Activated CD8-positive, alpha-beta memory T cell treated with anti-CD3 and anti-CD28 coated beads, Interleukin-2, amount 50 U/mL, for 1 hour (primary cell): ENCODE measurements at regions not wholly inside any gene's neighbourhood (a gene's known extent, or its start where the extent isn't known, plus 50 kb on each side); places are given as distances from the start of the nearest gene placed in this dataset.

Experiments used
- DNase-seq: peaks from one replicate; pipeline ENCODE4 v3.0.0-alpha.2; 2020; ENCODE audit errors: extremely low read depth

DNA sequence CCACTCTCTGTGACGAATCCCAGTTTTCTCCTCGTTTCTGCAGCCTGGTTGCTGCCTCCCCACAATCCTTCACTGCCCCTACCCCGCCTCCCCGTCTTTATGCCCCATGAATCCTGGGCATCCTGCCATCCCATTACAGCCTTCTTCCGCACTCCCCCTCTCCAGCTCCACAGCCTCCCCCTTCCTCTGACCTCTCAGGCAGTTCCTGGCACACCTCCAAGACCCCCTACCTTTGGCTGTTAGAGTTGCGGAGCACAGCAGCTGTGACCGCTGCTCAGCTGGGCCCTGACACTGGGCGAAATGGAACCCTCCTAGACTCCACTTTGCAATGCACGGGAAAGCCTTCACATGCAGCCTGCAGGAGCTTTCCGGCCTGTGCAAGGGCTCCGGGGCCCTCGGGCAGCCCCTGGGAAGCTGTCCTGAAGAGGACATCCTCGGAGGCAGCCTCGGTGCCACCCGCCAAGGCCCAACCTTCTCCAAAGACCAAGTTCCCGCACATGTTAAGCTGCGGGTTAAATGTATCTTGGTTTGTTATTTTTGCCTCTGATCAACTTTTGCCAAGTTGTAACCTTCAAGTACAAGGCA, 400.7 kb upstream of the MKI67 start:
- no peak for DNase-seq

GRCh38 chr10:128527711-128528110, 401.5 kb upstream of the MKI67 start:
- DNase-seq = no peak

- DNase-seq = no peak
Measured at GRCh38 chr10:128528167-128528566, 401.9 kb upstream of the MKI67 start.

- no peak for DNase-seq
Measured at GRCh38 chr10:128528781-128529180, 402.6 kb upstream of the MKI67 start.

GRCh38 chr10:128529225-128529624, 403.0 kb upstream of the MKI67 start:
- DNase-seq = no peak

DNA sequence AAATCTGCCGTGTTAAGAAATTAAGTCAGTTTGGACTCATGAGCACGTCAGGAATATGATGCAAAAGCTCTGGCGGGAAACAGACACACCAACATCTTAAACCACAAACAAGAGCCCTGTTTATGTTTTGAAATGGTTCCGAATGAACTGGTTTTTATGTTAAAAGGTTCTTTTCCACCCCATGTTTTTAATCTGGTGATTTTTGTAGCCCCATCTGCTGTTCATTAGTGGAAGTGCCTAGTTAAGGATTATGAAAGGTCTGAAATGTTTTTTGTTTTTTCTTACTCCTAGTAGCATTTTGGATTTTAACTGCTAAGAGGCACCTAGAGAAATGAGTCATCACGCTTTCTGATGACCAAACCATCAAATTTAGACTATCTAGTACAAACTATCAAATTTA, 404.1 kb upstream of the MKI67 start:
- no peak for DNase-seq

- DNase-seq = no peak
Measured at GRCh38 chr10:128530946-128531345, 404.7 kb upstream of the MKI67 start.

DNA sequence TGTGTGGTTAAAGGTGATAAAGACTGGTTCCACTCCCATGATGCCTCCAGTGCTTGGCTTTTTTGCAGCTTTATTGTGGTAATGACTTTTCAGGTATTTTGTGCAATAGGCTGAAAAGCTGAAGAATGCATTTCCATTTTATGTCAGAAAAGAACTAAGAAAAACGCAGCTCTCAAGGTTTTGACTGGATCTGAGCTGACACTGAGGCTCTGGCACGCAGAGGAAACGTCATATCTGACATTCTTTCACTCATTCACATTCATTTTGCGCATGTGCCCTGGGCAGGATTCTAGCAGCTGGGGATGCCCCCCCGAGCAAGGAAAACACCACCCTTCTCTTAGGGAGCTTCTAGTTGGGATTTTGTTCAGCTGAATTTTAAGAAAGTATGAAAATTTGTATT, 408.5 kb upstream of the MKI67 start:
- no peak for DNase-seq

GRCh38 chr10:128536259-128536658, 410.0 kb upstream of the MKI67 start:
- DNase-seq = no peak

DNA sequence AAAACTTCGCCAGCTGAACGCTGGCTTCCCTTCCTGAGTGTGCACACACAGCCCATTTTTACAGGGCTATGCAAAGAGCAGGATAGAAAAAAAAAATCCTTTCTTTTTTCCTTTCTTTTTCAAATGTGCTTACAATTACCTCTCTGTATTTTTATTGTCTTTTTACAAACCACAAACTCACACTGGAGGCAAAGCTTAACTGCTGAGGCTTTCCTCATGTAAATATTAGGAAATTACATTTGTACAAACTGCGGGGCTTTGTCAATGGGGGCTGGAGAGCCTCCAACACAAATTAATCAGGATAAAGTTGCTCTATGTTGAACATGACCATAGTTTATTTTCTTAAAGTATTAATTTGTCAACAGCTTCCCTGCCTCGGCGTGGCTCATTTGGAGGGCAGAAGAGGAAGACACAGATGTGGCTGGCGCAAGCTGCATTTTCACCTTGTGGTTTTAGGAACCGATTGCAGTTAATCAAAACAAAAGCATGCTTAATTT, 411.7 kb upstream of the MKI67 start:
- no peak for DNase-seq

DNA sequence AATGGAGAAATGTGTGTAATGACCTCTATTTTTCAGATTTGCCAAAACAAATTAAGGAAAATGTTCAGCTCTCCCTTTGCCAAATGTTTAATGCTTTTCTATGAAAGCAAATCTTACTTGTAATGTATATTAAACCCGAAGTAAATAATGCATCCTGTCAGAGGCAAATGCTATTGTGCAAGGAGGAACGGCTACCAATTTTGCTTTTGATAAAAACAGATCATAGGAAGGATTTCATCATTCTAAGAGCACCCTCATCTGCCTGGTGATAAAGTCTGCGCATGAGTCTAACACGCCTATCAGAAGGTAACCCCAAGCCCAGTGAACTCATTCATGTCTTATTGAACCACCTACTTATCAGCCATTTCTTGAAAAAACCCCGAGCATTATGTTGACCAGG, 412.4 kb upstream of the MKI67 start:
- DNase-seq = no peak

- no peak for DNase-seq
Measured at GRCh38 chr10:128539510-128540127, 413.4 kb upstream of the MKI67 start.

- DNase-seq = no peak
Measured at GRCh38 chr10:128540128-128540762, 414.0 kb upstream of the MKI67 start.

DNA sequence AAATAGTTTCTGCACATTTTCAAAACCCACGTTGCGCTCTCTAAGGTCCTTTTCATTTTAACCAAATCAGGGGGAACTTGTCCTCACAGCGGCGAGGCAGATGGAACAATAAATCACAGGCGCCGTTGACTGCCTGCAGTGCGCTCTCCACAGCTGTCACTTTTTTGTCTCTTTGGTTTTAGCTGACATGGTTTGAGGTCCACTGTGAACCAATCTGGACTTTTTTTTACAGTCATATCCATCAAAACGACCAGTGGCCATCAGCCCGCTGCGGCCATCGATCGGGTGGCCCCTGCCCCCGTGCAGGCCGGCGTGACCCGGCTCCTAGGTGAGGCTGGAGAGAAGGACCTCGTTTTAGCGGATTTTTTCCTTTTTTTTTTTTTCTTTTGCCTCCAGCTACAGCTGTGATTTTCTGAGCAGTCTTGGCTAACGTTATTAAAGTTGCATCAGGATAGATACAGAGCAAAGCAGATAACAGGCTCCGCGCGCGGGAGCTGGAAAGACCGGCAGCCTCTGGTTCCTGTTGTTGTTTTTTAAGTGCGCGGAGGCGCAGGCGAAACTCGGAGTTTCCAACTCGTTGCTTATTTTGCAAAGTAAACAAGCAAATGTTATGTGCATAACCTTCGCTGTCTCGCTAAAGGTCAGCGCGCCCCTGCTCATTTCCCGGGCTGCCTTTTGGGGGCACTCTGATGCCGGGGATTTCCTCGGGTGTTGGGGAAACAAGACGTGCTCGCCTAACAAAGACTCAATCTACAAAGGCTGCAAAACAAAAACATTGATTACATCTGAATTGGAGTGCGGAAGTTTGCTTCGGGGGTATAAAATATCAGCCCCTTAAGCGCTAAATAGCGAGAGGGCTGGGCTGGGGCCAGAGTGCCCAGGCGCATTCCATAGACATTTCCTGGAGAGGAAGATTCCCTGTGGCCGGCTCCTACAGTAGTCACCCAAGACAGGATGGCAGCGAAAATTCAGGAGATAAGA, 414.8 kb upstream of the MKI67 start:
- no peak for DNase-seq

DNA sequence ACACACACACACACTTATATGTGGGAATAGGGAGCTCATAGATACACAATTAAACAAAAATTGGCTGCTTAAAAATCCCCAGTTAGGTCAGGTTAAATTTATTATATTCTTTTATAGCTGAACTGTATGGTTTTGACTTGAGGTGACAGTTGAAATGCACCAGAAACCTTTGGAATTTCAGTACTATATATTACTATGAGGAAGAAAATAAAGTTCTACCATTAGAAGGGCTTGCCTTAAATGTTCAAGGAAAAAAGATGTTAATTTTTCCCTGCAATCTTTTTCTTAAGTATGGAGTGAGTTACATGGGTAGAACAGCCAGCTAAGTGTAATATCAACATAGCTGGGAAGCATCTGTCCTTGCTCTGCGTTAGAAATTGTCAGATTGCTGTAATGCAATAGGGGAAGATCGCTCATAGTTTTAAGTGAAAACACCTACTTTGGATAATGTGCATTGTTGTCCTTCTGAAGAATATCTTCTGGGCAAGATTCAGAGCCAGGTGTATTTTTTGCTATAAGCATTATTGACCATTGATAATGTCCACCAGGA, 415.8 kb upstream of the MKI67 start:
- DNase-seq = no peak

GRCh38 chr10:128542659-128543058, 416.4 kb upstream of the MKI67 start:
- DNase-seq = no peak

DNA sequence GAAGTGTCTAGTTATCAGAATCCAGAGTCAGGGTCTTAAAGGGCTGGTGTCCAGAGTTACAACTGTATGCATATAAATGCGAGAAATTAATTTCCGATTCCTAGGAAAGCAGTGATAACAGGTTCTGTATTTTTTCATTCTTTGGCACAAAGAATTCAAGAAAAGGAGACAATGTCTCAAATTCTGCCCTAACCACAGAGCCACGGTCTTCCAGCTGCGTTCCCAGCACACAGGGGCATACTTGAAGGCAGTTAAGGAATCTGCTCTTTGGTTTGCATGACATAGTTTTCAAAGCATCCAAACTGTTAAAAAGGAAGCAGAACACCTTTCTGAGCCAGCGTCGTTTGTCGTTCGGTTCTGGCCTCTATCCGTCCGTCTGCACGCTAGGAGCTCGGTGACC, 416.9 kb upstream of the MKI67 start:
- no peak for DNase-seq

- no peak for DNase-seq
Measured at GRCh38 chr10:128545216-128545615, 419.0 kb upstream of the MKI67 start.

DNA sequence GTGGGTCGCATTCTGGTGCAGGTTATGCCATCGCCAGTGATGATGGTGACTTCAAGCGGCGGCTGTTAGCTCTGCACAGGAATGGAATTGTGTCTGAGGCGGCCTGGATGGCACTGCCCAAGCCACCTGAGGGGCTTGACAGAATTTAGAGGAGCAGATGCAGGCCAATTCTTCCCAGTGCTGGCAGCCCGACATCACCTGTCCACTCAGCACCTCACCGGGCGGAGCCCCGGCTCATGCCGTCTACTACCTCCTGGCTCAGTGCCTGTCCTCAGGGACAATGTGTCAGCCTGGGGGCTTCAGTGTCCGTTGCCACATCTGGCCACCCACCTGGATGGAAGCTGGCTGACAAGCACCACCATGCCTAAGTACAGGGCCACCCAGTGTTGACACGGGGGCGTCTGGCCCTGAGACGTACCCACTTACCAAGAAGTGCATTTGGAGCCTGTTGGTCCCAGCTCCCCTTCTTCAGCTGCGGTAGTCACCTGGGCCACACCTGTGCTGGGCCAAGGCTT, 420.5 kb upstream of the MKI67 start:
- DNase-seq = no peak

GRCh38 chr10:128549101-128549608, 422.9 kb upstream of the MKI67 start:
- no peak for DNase-seq

GRCh38 chr10:128550045-128550444, 423.8 kb upstream of the MKI67 start:
- DNase-seq = no peak
